ENCODE measurements at regions not wholly inside any gene's neighbourhood (a gene's known extent, or its start where the extent isn't known, plus 50 kb on each side); places are given as distances from the start of the nearest gene placed in this dataset.

DNA sequence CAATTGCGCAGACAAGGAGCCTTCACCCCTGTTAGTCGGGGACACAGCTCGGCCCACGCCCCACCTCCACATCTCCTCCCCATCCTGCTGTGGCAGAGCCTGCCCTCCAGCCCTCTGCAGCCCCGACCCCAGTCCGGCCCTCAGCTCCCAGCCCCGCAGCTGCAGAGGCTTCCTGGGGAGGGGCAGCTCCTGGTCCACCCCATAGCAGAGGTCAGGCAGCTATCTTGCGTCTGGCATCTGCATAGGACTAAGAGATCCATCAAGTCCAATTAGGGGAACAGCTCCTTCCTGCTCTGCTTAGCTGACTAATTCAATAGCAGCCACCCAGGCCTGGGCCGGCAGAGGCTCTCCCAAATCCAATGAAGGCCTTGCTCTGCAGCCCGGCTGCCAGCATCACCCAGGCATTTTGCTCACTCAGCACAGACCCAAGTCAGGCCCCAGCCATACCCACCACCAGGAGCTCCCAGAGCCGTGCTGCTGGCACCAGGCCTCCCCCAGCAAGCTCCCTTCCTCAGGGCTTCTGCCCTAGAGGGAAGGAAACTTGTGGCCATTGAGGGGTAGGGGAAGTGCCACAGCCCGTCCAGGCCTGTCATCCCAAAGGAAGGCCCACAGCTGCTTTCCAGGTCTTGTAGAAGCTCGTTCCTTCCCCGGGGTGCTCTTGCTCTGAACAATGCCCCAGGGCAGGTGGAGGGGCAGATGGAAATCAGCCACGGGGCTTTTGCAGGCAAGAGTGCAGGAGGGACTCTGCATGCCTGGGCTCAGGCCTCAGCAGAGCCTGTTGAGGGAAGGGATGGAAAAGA is 106.2 kb upstream of the RET start:
- Mint-ChIP-seq H3K27me3 (ENCODE audit: unreplicated experiment) (peaks cover 3% of the 10 kb centered on the region), H3K27ac (ENCODE audit: unreplicated experiment) (no peak overlapping the region), H3K4me1 (ENCODE audit: unreplicated experiment) (peaks cover 5% of the 10 kb centered on the region), H3K9me3 (ENCODE audit: unreplicated experiment) (no peaks in the 10 kb centered on the region), H3K36me3 (ENCODE audit: low read depth, unreplicated experiment) (no peaks in the 10 kb centered on the region), H3K4me3 (ENCODE audit: unreplicated experiment) (no peak overlapping the region)
- peak; percentile 2 for DNase-seq (ENCODE audit: low spot score)
- TF ChIP-seq, protein P1, sequence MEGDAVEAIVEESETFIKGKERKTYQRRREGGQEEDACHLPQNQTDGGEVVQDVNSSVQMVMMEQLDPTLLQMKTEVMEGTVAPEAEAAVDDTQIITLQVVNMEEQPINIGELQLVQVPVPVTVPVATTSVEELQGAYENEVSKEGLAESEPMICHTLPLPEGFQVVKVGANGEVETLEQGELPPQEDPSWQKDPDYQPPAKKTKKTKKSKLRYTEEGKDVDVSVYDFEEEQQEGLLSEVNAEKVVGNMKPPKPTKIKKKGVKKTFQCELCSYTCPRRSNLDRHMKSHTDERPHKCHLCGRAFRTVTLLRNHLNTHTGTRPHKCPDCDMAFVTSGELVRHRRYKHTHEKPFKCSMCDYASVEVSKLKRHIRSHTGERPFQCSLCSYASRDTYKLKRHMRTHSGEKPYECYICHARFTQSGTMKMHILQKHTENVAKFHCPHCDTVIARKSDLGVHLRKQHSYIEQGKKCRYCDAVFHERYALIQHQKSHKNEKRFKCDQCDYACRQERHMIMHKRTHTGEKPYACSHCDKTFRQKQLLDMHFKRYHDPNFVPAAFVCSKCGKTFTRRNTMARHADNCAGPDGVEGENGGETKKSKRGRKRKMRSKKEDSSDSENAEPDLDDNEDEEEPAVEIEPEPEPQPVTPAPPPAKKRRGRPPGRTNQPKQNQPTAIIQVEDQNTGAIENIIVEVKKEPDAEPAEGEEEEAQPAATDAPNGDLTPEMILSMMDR (IDR thresholded peaks at IDR 0.05; ENCODE audit: unreplicated experiment) = no peak

DNA sequence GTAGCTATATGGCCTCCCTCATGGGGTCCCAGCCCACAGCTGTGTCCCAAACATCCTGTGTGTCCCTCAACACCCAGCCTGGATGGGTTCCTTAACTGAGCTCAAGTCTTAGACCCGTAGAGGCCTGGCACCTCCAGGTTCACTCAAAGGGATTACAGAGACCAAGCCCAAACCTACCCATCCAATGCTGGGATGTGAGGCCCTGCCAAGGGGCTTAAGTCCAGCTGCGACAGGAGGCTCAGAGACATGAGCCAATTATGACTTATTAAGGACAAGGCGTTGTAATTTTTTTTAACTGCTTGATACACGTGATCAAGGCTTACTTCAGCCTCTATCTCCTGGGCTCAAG is 105.6 kb upstream of the RET start:
- Mint-ChIP-seq H3K36me3 (ENCODE audit: low read depth, unreplicated experiment) (no peaks in the 10 kb centered on the region), H3K9me3 (ENCODE audit: unreplicated experiment) (no peaks in the 10 kb centered on the region), H3K4me3 (ENCODE audit: unreplicated experiment) (no peak overlapping the region), H3K27me3 (ENCODE audit: unreplicated experiment) (peaks cover 3% of the 10 kb centered on the region), H3K27ac (ENCODE audit: unreplicated experiment) (no peak overlapping the region), H3K4me1 (ENCODE audit: unreplicated experiment) (no peaks in the 10 kb centered on the region)
- TF ChIP-seq, protein P1 (IDR thresholded peaks at IDR 0.05; ENCODE audit: unreplicated experiment) = no peak
- DNase-seq (ENCODE audit: low spot score) = no peak

DNA sequence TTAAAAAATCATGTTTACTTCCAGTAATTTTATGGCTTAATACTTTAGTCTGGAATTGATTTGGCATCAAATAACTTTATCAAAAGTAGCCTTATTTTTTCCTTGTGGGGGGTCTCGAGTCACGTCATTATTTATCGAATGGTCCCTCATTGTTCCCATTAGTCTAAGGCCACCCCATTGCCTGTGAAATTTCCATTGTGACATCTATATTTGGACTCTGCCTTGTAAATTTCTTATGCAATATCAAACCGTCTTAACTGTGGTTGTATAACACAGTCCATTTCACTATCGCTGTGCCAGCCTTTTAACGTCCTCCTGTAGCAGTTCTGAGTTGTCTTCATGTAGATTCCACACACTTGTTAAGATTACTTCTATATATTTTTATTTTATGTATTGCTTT is 103.9 kb upstream of the RET start:
- TF ChIP-seq, protein P1 (IDR thresholded peaks at IDR 0.05; ENCODE audit: unreplicated experiment) = no peak
- H3K27ac Mint-ChIP-seq (ENCODE audit: unreplicated experiment) = no peak overlapping the region
- peaks cover 5% of the 10 kb centered on the region for H3K27me3 Mint-ChIP-seq (ENCODE audit: unreplicated experiment)
- H3K4me1 Mint-ChIP-seq (ENCODE audit: unreplicated experiment) = no peaks in the 10 kb centered on the region
- no peaks in the 10 kb centered on the region for H3K9me3 Mint-ChIP-seq (ENCODE audit: unreplicated experiment)
- no peak for DNase-seq (ENCODE audit: low spot score)
- H3K4me3 Mint-ChIP-seq (ENCODE audit: unreplicated experiment) = no peak overlapping the region
- H3K36me3 Mint-ChIP-seq (ENCODE audit: low read depth, unreplicated experiment) = no peaks in the 10 kb centered on the region

DNA sequence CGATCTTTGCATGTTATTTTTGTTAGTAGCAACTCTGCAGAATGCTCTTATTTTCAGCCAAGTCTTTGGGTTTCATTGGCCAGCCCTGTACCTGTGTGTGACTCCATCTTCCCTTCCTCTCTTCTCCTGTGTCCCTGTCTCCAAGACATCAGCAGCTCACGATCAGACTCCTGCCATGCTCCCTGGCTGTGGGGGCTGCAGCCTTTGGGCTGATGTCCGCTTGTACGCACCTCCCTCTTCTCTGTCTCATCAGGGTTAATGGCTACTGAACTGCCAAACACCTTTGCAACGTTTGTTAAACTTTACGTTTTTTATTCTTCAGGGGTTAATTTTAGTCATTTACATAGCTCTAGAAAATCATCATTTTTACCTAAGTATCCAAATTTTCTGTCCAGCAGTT is 103.5 kb upstream of the RET start:
- Mint-ChIP-seq H3K4me3 (ENCODE audit: unreplicated experiment) (no peak overlapping the region), H3K27me3 (ENCODE audit: unreplicated experiment) (peaks cover 5% of the 10 kb centered on the region), H3K9me3 (ENCODE audit: unreplicated experiment) (no peaks in the 10 kb centered on the region), H3K36me3 (ENCODE audit: low read depth, unreplicated experiment) (no peaks in the 10 kb centered on the region), H3K27ac (ENCODE audit: unreplicated experiment) (no peak overlapping the region), H3K4me1 (ENCODE audit: unreplicated experiment) (no peaks in the 10 kb centered on the region)
- DNase-seq (ENCODE audit: low spot score) = no peak
- TF ChIP-seq, protein P1 (IDR thresholded peaks at IDR 0.05; ENCODE audit: unreplicated experiment) = no peak

DNA sequence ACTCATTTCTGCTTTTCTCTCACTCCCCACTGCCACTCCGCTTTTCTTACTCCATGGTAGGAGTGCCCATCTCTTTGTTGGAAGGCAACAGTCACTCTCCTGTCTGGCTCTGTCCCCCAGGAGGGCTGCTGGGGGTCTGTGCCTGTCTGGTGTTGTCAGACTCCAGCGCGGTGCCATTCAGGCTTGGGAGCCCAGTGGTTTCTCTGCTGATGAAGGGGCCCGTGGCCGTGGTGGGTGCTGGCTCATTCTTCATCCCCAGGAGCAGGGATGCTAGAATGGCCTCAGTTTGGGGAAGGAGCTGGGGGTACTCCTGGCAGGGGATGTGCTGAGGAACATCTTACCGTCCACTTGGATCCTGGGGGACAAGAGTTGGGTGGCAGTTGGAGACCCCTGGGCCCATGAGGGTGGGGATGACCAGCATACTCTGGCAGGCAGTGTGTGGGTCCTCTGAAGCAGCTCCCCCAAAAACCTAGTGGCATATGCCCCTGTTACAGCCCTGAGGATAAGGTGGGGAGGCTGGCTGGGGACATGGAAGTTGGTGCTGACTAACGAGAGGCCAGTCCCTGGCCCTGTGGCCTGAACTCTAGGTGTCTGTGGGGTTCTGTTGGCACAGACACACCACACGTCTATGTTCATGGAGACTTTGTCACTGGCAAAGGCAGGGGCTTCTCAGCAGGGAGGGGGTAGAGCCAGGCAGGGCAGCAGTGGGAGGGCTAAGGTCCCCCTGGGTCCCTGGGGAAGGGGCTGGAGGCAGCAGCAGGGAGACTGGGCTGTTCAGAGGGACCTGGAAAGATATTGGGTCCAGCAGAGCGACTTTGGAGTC is 102.8 kb upstream of the RET start:
- Mint-ChIP-seq H3K36me3 (ENCODE audit: low read depth, unreplicated experiment) (no peaks in the 10 kb centered on the region), H3K9me3 (ENCODE audit: unreplicated experiment) (no peaks in the 10 kb centered on the region), H3K4me3 (ENCODE audit: unreplicated experiment) (no peak overlapping the region), H3K27ac (ENCODE audit: unreplicated experiment) (no peak overlapping the region), H3K4me1 (ENCODE audit: unreplicated experiment) (no peaks in the 10 kb centered on the region), H3K27me3 (ENCODE audit: unreplicated experiment) (peaks cover 5% of the 10 kb centered on the region)
- TF ChIP-seq, protein P1 (IDR thresholded peaks at IDR 0.05; ENCODE audit: unreplicated experiment) = no peak
- DNase-seq (ENCODE audit: low spot score) = no peak
